ENCODE measurements at regions not wholly inside any gene's neighbourhood (a gene's known extent, or its start where the extent isn't known, plus 50 kb on each side); places are given as distances from the start of the nearest gene placed in this dataset.

- Mint-ChIP-seq H3K4me1 (no peaks in the 10 kb centered on the region), H3K4me3 (no peak overlapping the region), H3K9me3 (no peaks in the 10 kb centered on the region), H3K36me3 (no peaks in the 10 kb centered on the region), H3K27me3 (no peaks in the 10 kb centered on the region), H3K27ac (no peak overlapping the region)
- DNase-seq = no peak
Observed at GRCh38 chr1:58836408-58836807, 52.6 kb upstream of the JUN start.

GRCh38 chr1:58837886-58838285, 54.0 kb upstream of the JUN start:
- Mint-ChIP-seq H3K27me3 (no peaks in the 10 kb centered on the region), H3K4me1 (no peaks in the 10 kb centered on the region), H3K27ac (no peak overlapping the region), H3K36me3 (no peaks in the 10 kb centered on the region), H3K4me3 (no peak overlapping the region), H3K9me3 (no peaks in the 10 kb centered on the region)
- no peak for DNase-seq

GRCh38 chr1:58839147-58839795, 55.4 kb upstream of the JUN start:
- Mint-ChIP-seq H3K27me3 (no peaks in the 10 kb centered on the region), H3K36me3 (no peaks in the 10 kb centered on the region), H3K27ac (no peak overlapping the region), H3K4me1 (no peaks in the 10 kb centered on the region), H3K9me3 (no peaks in the 10 kb centered on the region), H3K4me3 (no peak overlapping the region)
- DNase-seq = no peak

- H3K36me3 Mint-ChIP-seq = no peaks in the 10 kb centered on the region
- no peaks in the 10 kb centered on the region for H3K4me1 Mint-ChIP-seq
- H3K27me3 Mint-ChIP-seq = no peaks in the 10 kb centered on the region
- H3K4me3 Mint-ChIP-seq = no peak overlapping the region
- no peaks in the 10 kb centered on the region for H3K9me3 Mint-ChIP-seq
- no peak overlapping the region for H3K27ac Mint-ChIP-seq
- no peak for DNase-seq
Observed at GRCh38 chr1:58839846-58840835, 56.3 kb upstream of the JUN start.

- no peaks in the 10 kb centered on the region for H3K9me3 Mint-ChIP-seq
- no peaks in the 10 kb centered on the region for H3K36me3 Mint-ChIP-seq
- H3K27ac Mint-ChIP-seq = no peak overlapping the region
- no peaks in the 10 kb centered on the region for H3K27me3 Mint-ChIP-seq
- H3K4me1 Mint-ChIP-seq = no peaks in the 10 kb centered on the region
- DNase-seq = no peak
- H3K4me3 Mint-ChIP-seq = no peak overlapping the region
Observed at GRCh38 chr1:58841455-58841854, 57.6 kb upstream of the JUN start.

- Mint-ChIP-seq H3K9me3 (no peaks in the 10 kb centered on the region), H3K4me1 (no peaks in the 10 kb centered on the region), H3K36me3 (no peaks in the 10 kb centered on the region), H3K27me3 (no peaks in the 10 kb centered on the region), H3K27ac (no peak overlapping the region), H3K4me3 (no peak overlapping the region)
- DNase-seq = no peak
Observed at GRCh38 chr1:58842941-58843340, 59.1 kb upstream of the JUN start.

GRCh38 chr1:58844176-58844575, 60.3 kb upstream of the JUN start:
- no peak for DNase-seq
- Mint-ChIP-seq H3K27ac (no peak overlapping the region), H3K36me3 (no peaks in the 10 kb centered on the region), H3K9me3 (no peaks in the 10 kb centered on the region), H3K4me1 (no peaks in the 10 kb centered on the region), H3K4me3 (no peak overlapping the region), H3K27me3 (no peaks in the 10 kb centered on the region)

- Mint-ChIP-seq H3K27ac (no peak overlapping the region), H3K4me1 (no peaks in the 10 kb centered on the region), H3K36me3 (no peaks in the 10 kb centered on the region), H3K9me3 (no peaks in the 10 kb centered on the region), H3K4me3 (no peak overlapping the region), H3K27me3 (no peaks in the 10 kb centered on the region)
- DNase-seq = no peak
Observed at GRCh38 chr1:58845942-58846341, 62.1 kb upstream of the JUN start.

GRCh38 chr1:58848818-58849411, 65.1 kb upstream of the JUN start:
- no peak overlapping the region for H3K27ac Mint-ChIP-seq
- no peak for DNase-seq
- H3K4me1 Mint-ChIP-seq = peaks cover 3% of the 10 kb centered on the region
- no peak overlapping the region for H3K4me3 Mint-ChIP-seq
- H3K27me3 Mint-ChIP-seq = no peaks in the 10 kb centered on the region
- no peaks in the 10 kb centered on the region for H3K36me3 Mint-ChIP-seq
- H3K9me3 Mint-ChIP-seq = no peaks in the 10 kb centered on the region

- DNase-seq = no peak
- no peak overlapping the region for H3K4me3 Mint-ChIP-seq
- H3K27ac Mint-ChIP-seq = no peak overlapping the region
- H3K36me3 Mint-ChIP-seq = no peaks in the 10 kb centered on the region
- H3K9me3 Mint-ChIP-seq = no peaks in the 10 kb centered on the region
- no peaks in the 10 kb centered on the region for H3K27me3 Mint-ChIP-seq
- peaks cover 5% of the 10 kb centered on the region for H3K4me1 Mint-ChIP-seq
Observed at GRCh38 chr1:58849551-58849950, 65.7 kb upstream of the JUN start.

- Mint-ChIP-seq H3K4me3 (no peak overlapping the region), H3K27me3 (no peaks in the 10 kb centered on the region), H3K27ac (no peak overlapping the region), H3K36me3 (no peaks in the 10 kb centered on the region), H3K9me3 (no peaks in the 10 kb centered on the region), H3K4me1 (peaks cover 11% of the 10 kb centered on the region)
- DNase-seq = no peak
Observed at GRCh38 chr1:58850636-58851035, 66.8 kb upstream of the JUN start.

GRCh38 chr1:58852731-58853485, 69.1 kb upstream of the JUN start:
- Mint-ChIP-seq H3K27me3 (no peaks in the 10 kb centered on the region), H3K36me3 (no peaks in the 10 kb centered on the region), H3K4me1 (peaks cover 24% of the 10 kb centered on the region), H3K27ac (no peak overlapping the region), H3K9me3 (no peaks in the 10 kb centered on the region), H3K4me3 (no peak overlapping the region)
- no peak for DNase-seq

- H3K27ac Mint-ChIP-seq = no peak overlapping the region
- peaks cover 40% of the 10 kb centered on the region for H3K4me1 Mint-ChIP-seq
- H3K9me3 Mint-ChIP-seq = no peaks in the 10 kb centered on the region
- H3K4me3 Mint-ChIP-seq = no peak overlapping the region
- no peaks in the 10 kb centered on the region for H3K36me3 Mint-ChIP-seq
- no peak for DNase-seq
- no peaks in the 10 kb centered on the region for H3K27me3 Mint-ChIP-seq
Observed at GRCh38 chr1:58854576-58854975, 70.7 kb upstream of the JUN start.

GRCh38 chr1:58855274-58856165, 71.7 kb upstream of the JUN start:
- Mint-ChIP-seq H3K9me3 (no peaks in the 10 kb centered on the region), H3K4me3 (no peak overlapping the region), H3K27me3 (no peaks in the 10 kb centered on the region), H3K4me1 (peaks cover 44% of the 10 kb centered on the region), H3K27ac (no peak overlapping the region), H3K36me3 (no peaks in the 10 kb centered on the region)
- DNase-seq = no peak
